GM21515 (cell line): ENCODE measurements at regions not wholly inside any gene's neighbourhood (a gene's known extent, or its start where the extent isn't known, plus 50 kb on each side); places are given as distances from the start of the nearest gene placed in this dataset.

Source experiments
- ATAC-seq: cut with Tn5 transposase; IDR thresholded peaks from one replicate; pipeline ENCODE4 v1.9.1; 2021; ENCODE audit not compliant: unreplicated experiment

- no peak for ATAC-seq
Observed at GRCh38 chr5:3944930-3945329, 349.3 kb downstream of the IRX1 start.

- ATAC-seq, result no peak
Observed at GRCh38 chr5:3948838-3949237, 353.2 kb downstream of the IRX1 start.

- no peak for ATAC-seq
Observed at GRCh38 chr5:3954199-3954598, 358.6 kb downstream of the IRX1 start.

- no peak for ATAC-seq
Observed at GRCh38 chr5:3954633-3955032, 359.0 kb downstream of the IRX1 start.

GRCh38 chr5:3957658-3958057 lies 362.0 kb downstream of the IRX1 start:
- no peak for ATAC-seq

GRCh38 chr5:3958389-3958788 lies 362.8 kb downstream of the IRX1 start:
- ATAC-seq, result no peak

- ATAC-seq, result no peak
Observed at GRCh38 chr5:3962113-3962512, 366.5 kb downstream of the IRX1 start.

GRCh38 chr5:3963652-3964051 lies 368.0 kb downstream of the IRX1 start:
- ATAC-seq, result no peak

GRCh38 chr5:3980156-3980555 lies 384.5 kb downstream of the IRX1 start:
- ATAC-seq, result no peak

- no peak for ATAC-seq
Observed at GRCh38 chr5:3987867-3988266, 392.2 kb downstream of the IRX1 start.

- ATAC-seq, result no peak
Observed at GRCh38 chr5:3993856-3994473, 398.3 kb downstream of the IRX1 start.

- ATAC-seq, result no peak
Observed at GRCh38 chr5:3994628-3995027, 399.0 kb downstream of the IRX1 start.

GRCh38 chr5:3995954-3996619 lies 400.5 kb downstream of the IRX1 start:
- no peak for ATAC-seq

GRCh38 chr5:3996707-3997336 lies 401.2 kb downstream of the IRX1 start:
- ATAC-seq, result no peak

- no peak for ATAC-seq
Observed at GRCh38 chr5:3997670-3998069, 402.0 kb downstream of the IRX1 start.

- ATAC-seq, result no peak
Observed at GRCh38 chr5:3999929-4000328, 404.3 kb downstream of the IRX1 start.

- ATAC-seq, result no peak
Observed at GRCh38 chr5:4001004-4001403, 405.4 kb downstream of the IRX1 start.

GRCh38 chr5:4001758-4002533 lies 406.3 kb downstream of the IRX1 start:
- ATAC-seq, result no peak

GRCh38 chr5:4005335-4005734 lies 409.7 kb downstream of the IRX1 start:
- no peak for ATAC-seq

GRCh38 chr5:4007001-4007400 lies 411.4 kb downstream of the IRX1 start:
- ATAC-seq, result no peak

- ATAC-seq, result no peak
Observed at GRCh38 chr5:4011943-4012342, 416.3 kb downstream of the IRX1 start.
